ENCODE measurements at regions not wholly inside any gene's neighbourhood (a gene's known extent, or its start where the extent isn't known, plus 50 kb on each side); places are given as distances from the start of the nearest gene placed in this dataset.

GRCh38 chr10:130741901-130742855 lies 569.3 kb downstream of the TCERG1L start:
- no peak for TF ChIP-seq GATA2 (IDR thresholded peaks at IDR 0.05; ENCODE audit: low read depth, low read length)
- TF ChIP-seq GATA3 (IDR thresholded peaks at IDR 0.05; ENCODE audit: low read depth, low read length) = no peak

Data from SH-SY5Y (cell line).